ENCODE measurements at regions not wholly inside any gene's neighbourhood (a gene's known extent, or its start where the extent isn't known, plus 50 kb on each side); places are given as distances from the start of the nearest gene placed in this dataset.

DNA sequence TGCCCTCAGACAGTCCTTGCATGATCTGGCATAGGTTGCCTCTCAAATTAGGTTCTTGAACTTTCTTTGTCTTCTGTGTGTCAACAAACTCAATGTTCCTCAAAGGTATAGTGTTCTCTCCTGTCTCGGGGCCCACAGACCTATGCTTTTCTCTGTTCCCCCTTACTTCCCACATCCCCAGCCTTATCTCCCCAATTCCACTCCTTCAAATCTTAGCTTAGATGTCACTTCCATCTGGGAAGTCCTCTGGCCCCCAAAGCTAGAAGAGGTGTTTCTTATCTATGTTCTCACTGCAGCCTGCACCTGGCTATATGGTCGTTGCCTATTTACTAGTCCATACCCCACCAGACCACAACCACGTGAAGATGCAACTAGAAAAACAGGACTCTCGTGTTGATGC is 134.6 kb upstream of the MYCN start:
- H3K9me3 ChIP-seq = no peaks in the 10 kb centered on the region
- 94% methylated on average over 4 of the region's 4 CpGs for WGBS
- no peak for TF ChIP-seq POLR2AphosphoS5 (IDR thresholded peaks at IDR 0.05)
- TF ChIP-seq POLR2A (IDR thresholded peaks at IDR 0.05; ENCODE audit: low read depth) = no peak
- TF ChIP-seq EP300 (IDR thresholded peaks at IDR 0.05) = no peak
- TF ChIP-seq CTCF (IDR thresholded peaks at IDR 0.05) = no peak
- H3K36me3 ChIP-seq = no peaks in the 10 kb centered on the region
- no peaks in the 10 kb centered on the region for H3K27me3 ChIP-seq
- peaks cover 0 to 4% (median 0%) of the 10 kb centered on the region in 4 donors for H3K4me1 ChIP-seq
- H3K27ac ChIP-seq (replicated peaks in 1 of 4) = no peak overlapping the region
- no peak for DNase-seq (ENCODE audit: extremely low spot score)
- intact Hi-C loops (cut with DNase I) = no loop called here
- H3K4me3 ChIP-seq = no peak overlapping the region

- intact Hi-C loops (cut with DNase I) = no loop called here
- Histone ChIP-seq H3K9me3 (no peaks in the 10 kb centered on the region), H3K4me3 (no peak overlapping the region), H3K27me3 (no peaks in the 10 kb centered on the region), H3K36me3 (no peaks in the 10 kb centered on the region), H3K27ac (replicated peaks in 1 of 4) (no peak overlapping the region), H3K4me1 (peaks cover 0 to 4% (median 0%) of the 10 kb centered on the region in 4 donors)
- no peak for TF ChIP-seq POLR2AphosphoS5 (IDR thresholded peaks at IDR 0.05)
- TF ChIP-seq POLR2A (IDR thresholded peaks at IDR 0.05; ENCODE audit: low read depth) = no peak
- no peak for TF ChIP-seq EP300 (IDR thresholded peaks at IDR 0.05)
- TF ChIP-seq CTCF (IDR thresholded peaks at IDR 0.05) = no peak
- DNase-seq (ENCODE audit: extremely low spot score) = no peak
- 90% methylated on average over 5 of the region's 9 CpGs for WGBS
These were observed 133.4 kb upstream of the MYCN start for GRCh38 chr2:15806801-15807417.

DNA sequence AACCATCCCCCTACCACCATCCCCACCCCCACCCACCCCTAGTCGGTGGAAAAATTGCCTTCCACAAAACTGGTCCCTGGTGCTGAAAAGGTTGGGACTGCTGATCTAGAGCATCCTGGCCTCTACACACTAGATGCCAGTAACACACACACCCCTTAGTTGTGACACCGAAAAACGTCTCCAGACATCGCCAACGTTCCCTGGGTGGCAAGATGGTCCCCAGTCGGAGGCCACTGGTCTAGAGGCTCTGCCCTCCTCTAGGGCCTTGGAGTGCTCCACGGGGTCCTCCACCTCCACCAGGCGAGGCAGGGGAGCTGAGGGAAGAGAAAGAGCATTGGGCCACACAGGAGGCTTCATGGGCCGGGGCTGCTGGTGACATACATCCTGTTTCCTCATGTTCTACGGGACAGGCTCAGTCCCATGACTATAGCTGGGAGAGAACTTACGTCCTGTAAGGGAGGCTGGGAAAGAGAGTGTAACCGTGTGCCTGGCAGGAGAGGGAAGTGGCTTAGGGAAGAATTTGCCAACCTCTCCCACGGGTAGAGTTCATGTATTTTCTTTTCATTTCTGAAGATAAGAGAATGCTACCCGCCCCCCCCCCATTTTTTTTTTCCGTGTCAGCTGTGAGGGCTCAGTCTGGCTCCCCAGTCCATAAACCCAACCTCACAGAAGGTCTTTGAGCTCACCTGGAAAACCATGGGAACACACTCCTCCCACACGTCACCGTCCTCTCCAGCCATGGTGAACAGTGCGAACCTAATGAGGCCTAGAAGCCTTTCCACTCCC is 132.7 kb upstream of the MYCN start:
- no peaks in the 10 kb centered on the region for H3K9me3 ChIP-seq
- H3K27me3 ChIP-seq = no peaks in the 10 kb centered on the region
- intact Hi-C loops (cut with DNase I) = no loop called here
- no peaks in the 10 kb centered on the region for H3K36me3 ChIP-seq
- H3K4me1 ChIP-seq = peaks cover 0 to 4% (median 0%) of the 10 kb centered on the region in 4 donors
- H3K27ac ChIP-seq (replicated peaks in 1 of 4) = no peak overlapping the region
- 94% methylated on average over 12 of the region's 18 CpGs for WGBS
- no peak for TF ChIP-seq CTCF (IDR thresholded peaks at IDR 0.05)
- TF ChIP-seq EP300 (IDR thresholded peaks at IDR 0.05) = no peak
- no peak for TF ChIP-seq POLR2AphosphoS5 (IDR thresholded peaks at IDR 0.05)
- no peak for TF ChIP-seq POLR2A (IDR thresholded peaks at IDR 0.05; ENCODE audit: low read depth)
- H3K4me3 ChIP-seq = no peak overlapping the region
- no peak for DNase-seq (ENCODE audit: extremely low spot score)

DNA sequence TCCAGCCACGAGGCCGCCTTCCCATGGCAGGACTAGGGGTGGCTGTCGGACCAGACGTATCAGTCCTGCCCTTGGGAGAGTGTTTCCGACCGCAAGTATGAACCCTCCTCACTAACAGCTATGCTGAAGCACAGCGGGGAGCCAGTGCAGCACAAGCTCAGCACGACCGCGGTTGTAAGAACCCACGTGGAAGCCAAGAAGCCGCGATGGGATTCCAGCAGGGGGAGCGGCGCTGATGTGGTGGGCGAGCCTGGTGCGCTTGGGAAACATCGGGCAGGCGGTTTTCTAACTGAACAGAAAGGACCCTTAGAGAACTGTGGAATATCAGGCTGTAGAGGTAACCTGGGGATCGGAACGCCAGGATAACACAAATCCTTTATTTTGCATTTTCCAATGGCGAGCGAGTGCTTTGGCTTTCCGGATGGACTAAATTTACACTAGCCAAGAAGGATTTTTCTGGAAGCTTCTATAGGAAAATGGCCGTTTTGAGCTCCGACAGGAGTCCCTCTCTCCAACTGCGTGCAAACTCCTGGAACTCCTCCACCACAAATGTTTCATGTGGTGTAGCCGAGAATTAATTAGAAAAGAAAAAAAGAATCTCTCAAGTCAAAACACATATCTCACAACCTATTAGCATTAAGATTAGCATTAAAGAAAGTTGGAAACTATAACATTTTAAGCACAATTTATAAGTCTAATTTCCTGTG is 132.0 kb upstream of the MYCN start:
- no peaks in the 10 kb centered on the region for H3K9me3 ChIP-seq
- 79% methylated on average over 22 of the region's 28 CpGs for WGBS
- H3K27me3 ChIP-seq = no peaks in the 10 kb centered on the region
- H3K27ac ChIP-seq (replicated peaks in 1 of 4) = no peak overlapping the region
- H3K4me3 ChIP-seq = no peak overlapping the region
- no peak for DNase-seq (ENCODE audit: extremely low spot score)
- intact Hi-C loops (cut with DNase I) = no loop called here
- TF ChIP-seq EP300 (IDR thresholded peaks at IDR 0.05) = no peak
- TF ChIP-seq POLR2A (IDR thresholded peaks at IDR 0.05; ENCODE audit: low read depth) = no peak
- no peak for TF ChIP-seq CTCF (IDR thresholded peaks at IDR 0.05)
- TF ChIP-seq POLR2AphosphoS5 (IDR thresholded peaks at IDR 0.05) = no peak
- H3K4me1 ChIP-seq = no peaks in the 10 kb centered on the region
- no peaks in the 10 kb centered on the region for H3K36me3 ChIP-seq

Measured in esophagus muscularis mucosa (tissue), 4 donors.